CD4-positive, alpha-beta T cell (primary cell): ENCODE measurements at regions not wholly inside any gene's neighbourhood (a gene's known extent, or its start where the extent isn't known, plus 50 kb on each side); places are given as distances from the start of the nearest gene placed in this dataset.

Experiments used
- ATAC-seq: fragments of 200-7000 bp; cut with Tn5 transposase; one replicate; pipeline ENCODE4 v1.10.0; 2022; ENCODE audit warnings: mild to moderate bottlenecking; ENCODE audit not compliant: poor library complexity
- CTCF ChIA-PET: fragments of 350-600 bp; sonication (Branson Sonifier 250); formaldehyde crosslinking; loops from one replicate; lab custom pipeline; 2021; ENCODE audit warnings: antibody characterized with exemption, inconsistent platforms; lab: Charles Lee
- POLR2A ChIA-PET: fragments of 350-600 bp; sonication (Branson Sonifier 250); formaldehyde crosslinking; loops from one replicate; lab custom pipeline; 2021; ENCODE audit warnings: antibody characterized with exemption, inconsistent platforms; lab: Charles Lee
- DNase-seq, 14 experiments: peaks; one replicate each; pipeline ENCODE4 v3.0.0-alpha.2; 2013 to 2020; ENCODE audit warnings: mixed read lengths in 2 of 14
- H3K27ac ChIP-seq, 2 donors: one replicate each; pipeline versions ENCODE4 v1.5.1 to v1.7.0; 2013; ENCODE audit warnings: low read length in 2 of 2, low read depth in 1 of 2, mild to moderate bottlenecking in 1 of 2
- H3K27me3 ChIP-seq, 2 experiments: 1 replicate in 1 of 2; 2 replicates in 1 of 2; pipeline versions ENCODE4 v1.6.1 to v1.7.0; 2013; ENCODE audit warnings: low read length in 2 of 2, control low read depth in 1 of 2, mild to moderate bottlenecking in 1 of 2, moderate library complexity in 1 of 2; ENCODE audit not compliant: insufficient read depth in 2 of 2, control insufficient read depth in 1 of 2
- H3K36me3 ChIP-seq: one replicate; pipeline ENCODE4 v1.6.1; 2013; ENCODE audit warnings: low read length, control low read depth; ENCODE audit not compliant: insufficient read depth
- H3K4me1 ChIP-seq: one replicate; pipeline ENCODE4 v1.6.1; 2013; ENCODE audit warnings: low read length, control low read depth; ENCODE audit not compliant: insufficient read depth
- H3K4me3 ChIP-seq: one replicate; pipeline ENCODE4 v1.5.1; 2013; ENCODE audit warnings: mild to moderate bottlenecking, low read length, moderate library complexity
- H3K9me3 ChIP-seq, 2 experiments: 1 replicate in 1 of 2; 2 replicates in 1 of 2; pipeline versions ENCODE4 v1.6.1 to v1.7.0; 2013; ENCODE audit warnings: low read length in 2 of 2, mild to moderate bottlenecking in 2 of 2, control low read depth in 1 of 2, moderate library complexity in 1 of 2; ENCODE audit not compliant: control insufficient read depth in 1 of 2, insufficient read depth in 1 of 2
- H3K27ac Mint-ChIP-seq: one replicate; pipeline ENCODE4 v1.8.0; 2020; ENCODE audit warnings: mixed read lengths
- H3K27me3 Mint-ChIP-seq: one replicate; pipeline ENCODE4 v1.8.0; 2021; ENCODE audit warnings: mixed read lengths
- H3K36me3 Mint-ChIP-seq: one replicate; pipeline ENCODE4 v1.8.0; 2021; ENCODE audit warnings: low read depth, mixed read lengths
- H3K4me1 Mint-ChIP-seq: one replicate; pipeline ENCODE4 v1.8.0; 2021; ENCODE audit warnings: low read depth, mixed read lengths
- H3K4me3 Mint-ChIP-seq: one replicate; pipeline ENCODE4 v1.8.0; 2020; ENCODE audit warnings: mild to moderate bottlenecking, mixed read lengths
- H3K9me3 Mint-ChIP-seq: one replicate; pipeline ENCODE4 v1.8.0; 2020; ENCODE audit warnings: mixed read lengths
- CTCF ChIP-seq: fragments of 200-600 bp; IDR thresholded peaks from one replicate; pipeline ENCODE4 v1.8.0; 2022; ENCODE audit warnings: antibody characterized with exemption, mild to moderate bottlenecking
- intact Hi-C, 2 experiments: fragments of 100-400 bp; cut with DNase I in 1 of 2; cut with micrococcal nuclease in 1 of 2; formaldehyde crosslinking; loops; one replicate each; pipeline versions ENCODE4 v1.15.1 to v1.9.0; 2023 to 2025; cut with DNase I, micrococcal nuclease

GRCh38 chr9:106322706-106323245, 540.2 kb upstream of the ZNF462 start:
- Mint-ChIP-seq H3K4me3 (no peak overlapping the region), H3K4me1 (no peaks in the 10 kb centered on the region), H3K27me3 (no peaks in the 10 kb centered on the region), H3K9me3 (peaks cover 3% of the 10 kb centered on the region), H3K36me3 (no peaks in the 10 kb centered on the region), H3K27ac (no peak overlapping the region)
- Histone ChIP-seq H3K27ac (no peak overlapping the region), H3K36me3 (no peaks in the 10 kb centered on the region), H3K9me3 (peaks cover 0 to 4% of the 10 kb centered on the region in 2 experiments), H3K4me3 (no peak overlapping the region), H3K27me3 (no peaks in the 10 kb centered on the region), H3K4me1 (no peaks in the 10 kb centered on the region)
- ATAC-seq, result no peak
- TF ChIP-seq CTCF, result no peak
- ChIA-PET POLR2A (no interaction called here), CTCF (no interaction called here)
- no peak for DNase-seq
- intact Hi-C loops, result no loop called here

GRCh38 chr9:106324053-106324585, 538.8 kb upstream of the ZNF462 start:
- Histone ChIP-seq H3K27ac (no peak overlapping the region), H3K36me3 (no peaks in the 10 kb centered on the region), H3K4me1 (no peaks in the 10 kb centered on the region), H3K27me3 (no peaks in the 10 kb centered on the region), H3K9me3 (peaks cover 0 to 9% of the 10 kb centered on the region in 2 experiments), H3K4me3 (no peak overlapping the region)
- Mint-ChIP-seq H3K36me3 (no peaks in the 10 kb centered on the region), H3K4me3 (no peak overlapping the region), H3K27ac (no peak overlapping the region), H3K9me3 (peaks cover 3% of the 10 kb centered on the region), H3K27me3 (no peaks in the 10 kb centered on the region), H3K4me1 (no peaks in the 10 kb centered on the region)
- intact Hi-C loops, result no loop called here
- POLR2A ChIA-PET, result no interaction called here
- CTCF ChIA-PET, result no interaction called here
- DNase-seq (no peak), ATAC-seq (no peak)
- no peak for TF ChIP-seq CTCF

DNA sequence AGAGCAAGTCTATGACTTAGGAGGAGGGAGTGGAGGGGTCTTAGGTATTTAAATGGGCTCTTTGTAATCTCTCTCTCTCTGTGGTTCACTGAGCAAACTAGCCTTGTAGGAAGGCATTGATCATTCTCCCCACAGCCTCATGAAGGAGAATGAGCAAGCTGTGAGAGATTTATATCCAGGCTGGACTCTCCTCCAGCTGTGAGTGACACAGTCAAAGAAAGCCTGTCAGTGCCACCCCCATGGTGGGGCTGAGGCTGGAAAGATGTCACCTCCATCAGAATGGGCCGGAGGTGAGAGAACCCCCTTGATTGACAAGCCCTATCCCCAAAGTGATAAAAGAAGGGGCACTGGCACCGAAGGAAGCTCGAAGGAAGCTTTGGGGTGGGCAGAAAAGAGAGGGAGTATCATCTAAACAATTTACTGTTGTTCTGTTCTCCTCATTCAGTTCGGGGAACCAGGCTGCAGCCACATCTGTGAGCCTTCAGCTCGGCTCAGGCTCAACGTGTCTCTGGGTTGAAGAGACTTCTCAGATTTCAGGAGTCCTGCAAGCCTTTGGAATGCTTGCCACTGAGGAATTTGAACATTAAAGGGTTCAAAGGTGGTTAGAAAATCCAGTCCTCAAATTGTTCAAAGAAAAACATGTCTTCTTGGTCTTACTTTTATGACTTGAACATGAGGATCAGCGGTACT, 538.2 kb upstream of the ZNF462 start:
- ChIA-PET CTCF (no interaction called here), POLR2A (interaction anchor here (0.5 kb wide), 1 partner anchor 199 kb away, joined by 3 read pairs; no protein-coding TSS in a partner anchor)
- Mint-ChIP-seq H3K27me3 (no peaks in the 10 kb centered on the region), H3K9me3 (peaks cover 3% of the 10 kb centered on the region), H3K4me1 (no peaks in the 10 kb centered on the region), H3K27ac (no peak overlapping the region), H3K4me3 (no peak overlapping the region), H3K36me3 (no peaks in the 10 kb centered on the region)
- Histone ChIP-seq H3K36me3 (no peaks in the 10 kb centered on the region), H3K4me3 (no peak overlapping the region), H3K27ac (no peak overlapping the region), H3K27me3 (no peaks in the 10 kb centered on the region), H3K4me1 (no peaks in the 10 kb centered on the region), H3K9me3 (peaks cover 0 to 9% of the 10 kb centered on the region in 2 experiments)
- intact Hi-C loops, result no loop called here
- DNase-seq (no peak), ATAC-seq (no peak)
- TF ChIP-seq CTCF, result no peak
